Stimulated activated naive CD8-positive, alpha-beta T cell treated with anti-CD3 and anti-CD28 coated beads, Interleukin-15, Interleukin-2, amounts not matched to agents 100 U/mL and 50 U/mL, for 24 hours (primary cell): ENCODE measurements at regions not wholly inside any gene's neighbourhood (a gene's known extent, or its start where the extent isn't known, plus 50 kb on each side); places are given as distances from the start of the nearest gene placed in this dataset.

Experiments used
- ATAC-seq: fragments of 150-1000 bp; cut with Tn5 transposase; one replicate; pipeline ENCODE4 v1.10.0; 2021
- DNase-seq: peaks from one replicate; pipeline ENCODE4 v3.0.0; 2021

DNA sequence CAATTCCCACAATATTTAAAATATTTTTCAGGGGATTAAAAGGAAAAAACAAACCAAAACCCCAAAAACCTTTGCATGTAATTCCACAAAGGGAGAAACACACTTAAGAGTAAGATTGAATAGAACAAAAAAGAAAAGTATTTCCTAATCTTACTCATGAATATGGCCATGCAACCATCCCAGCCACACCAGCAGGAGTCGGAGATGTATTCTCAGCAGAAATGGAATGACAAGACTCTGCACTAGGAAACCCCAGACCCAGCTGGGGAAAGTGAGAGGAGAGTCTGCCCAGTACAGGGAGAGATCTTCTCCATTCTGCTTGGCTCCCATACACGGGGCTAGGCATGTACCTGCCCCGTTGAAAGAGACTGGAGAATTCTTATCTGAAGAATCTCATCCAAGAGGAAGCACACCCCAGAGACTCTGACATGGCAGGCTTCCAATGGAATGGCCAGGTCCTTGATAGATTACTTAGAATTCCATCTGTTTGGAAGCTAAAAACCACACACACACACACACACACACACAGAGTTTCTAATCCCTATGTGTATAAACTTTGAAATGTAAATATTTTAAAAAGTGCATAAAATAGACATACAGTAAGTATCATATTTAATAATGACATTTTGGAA is 118.8 kb downstream of the GADD45G start:
- ATAC-seq (no peak), DNase-seq (no peak)

DNA sequence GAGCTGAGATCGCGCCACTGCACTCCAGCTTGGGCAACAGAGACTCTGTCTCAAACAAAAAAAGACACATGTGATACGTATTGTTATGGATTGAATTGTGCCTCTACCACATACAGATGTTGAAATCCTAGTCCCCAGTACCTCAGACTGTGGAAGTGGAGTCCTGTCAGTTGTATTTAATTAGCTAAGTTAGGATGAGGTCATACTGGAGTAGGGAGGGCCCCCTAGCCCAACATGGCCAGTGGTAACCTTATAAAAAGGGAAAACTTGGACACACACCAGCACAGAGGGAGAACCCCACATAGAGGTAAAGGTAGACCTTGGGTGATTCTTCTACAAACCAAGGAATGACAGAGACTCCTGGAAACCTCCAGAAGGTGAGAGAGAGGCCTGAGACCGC is 119.8 kb downstream of the GADD45G start:
- DNase-seq (no peak), ATAC-seq (no peak)

DNA sequence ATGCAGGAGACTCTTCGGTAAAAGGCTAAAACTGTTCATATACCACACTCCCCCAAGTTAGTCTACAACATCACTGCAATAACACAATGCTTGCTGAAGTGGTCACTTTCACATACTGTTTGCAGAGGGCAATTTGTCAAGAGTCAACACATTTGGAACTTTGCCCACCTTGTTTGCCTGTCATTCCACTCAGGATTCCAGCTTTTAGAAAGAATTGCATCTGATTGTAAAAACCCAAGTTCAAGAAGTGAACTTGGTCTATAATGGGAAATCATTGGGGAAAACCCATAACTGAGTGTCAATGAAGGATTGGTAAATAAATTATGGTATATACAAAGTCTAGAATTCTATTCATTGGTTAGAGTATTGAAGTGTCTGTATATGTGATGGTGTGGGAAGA is 120.5 kb downstream of the GADD45G start:
- DNase-seq (no peak), ATAC-seq (no peak)

DNA sequence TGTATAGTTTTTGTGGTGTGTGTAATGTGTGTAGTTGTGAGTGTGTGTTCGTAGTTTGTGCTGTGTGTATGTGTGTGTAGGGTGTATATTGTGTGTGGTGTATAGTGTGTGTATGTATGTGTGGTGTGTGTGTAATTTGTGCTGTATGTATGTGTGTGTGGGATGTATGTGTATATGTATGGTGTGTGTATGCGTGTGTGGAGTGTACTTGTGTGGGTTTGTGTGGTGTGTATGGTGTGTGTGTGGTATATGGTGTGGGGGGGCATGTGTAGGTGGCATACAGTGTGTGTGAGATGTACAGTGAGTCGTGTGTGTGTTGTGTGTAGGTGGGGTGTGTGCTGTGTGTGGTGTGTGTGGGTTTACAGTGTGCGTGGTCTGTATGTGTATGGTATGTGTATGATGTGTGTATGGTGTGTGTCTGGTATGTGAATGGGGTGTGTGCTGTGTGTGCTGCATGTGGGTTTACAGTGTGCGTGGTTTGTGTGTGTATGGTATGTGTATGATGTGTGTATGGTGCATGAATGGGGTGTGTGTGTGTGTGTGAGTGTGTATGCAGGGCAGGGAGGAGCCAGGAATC is 125.2 kb downstream of the GADD45G start:
- ATAC-seq (no peak), DNase-seq (no peak)

DNA sequence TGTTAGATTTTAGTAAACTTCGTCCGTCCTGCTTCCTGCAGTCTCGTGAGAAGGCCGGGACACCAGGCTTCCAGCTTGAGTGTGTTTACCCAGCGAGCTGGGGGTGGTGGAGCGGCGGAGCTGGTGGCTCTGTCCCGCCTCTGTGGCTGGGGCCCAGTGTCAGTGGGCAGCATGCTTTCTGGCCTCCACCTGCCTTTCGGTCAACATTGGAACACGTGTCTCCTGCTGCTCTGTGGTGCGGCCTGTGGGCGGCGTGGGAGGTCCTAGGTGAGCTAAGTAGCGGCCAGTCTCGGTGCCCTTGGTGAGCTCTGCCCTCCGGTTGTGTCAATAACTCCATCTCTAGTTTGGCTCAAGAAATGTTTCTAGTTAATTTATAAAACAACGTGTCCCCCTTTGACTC is 125.9 kb downstream of the GADD45G start:
- DNase-seq (peak; percentile 15), ATAC-seq (no peak)

DNA sequence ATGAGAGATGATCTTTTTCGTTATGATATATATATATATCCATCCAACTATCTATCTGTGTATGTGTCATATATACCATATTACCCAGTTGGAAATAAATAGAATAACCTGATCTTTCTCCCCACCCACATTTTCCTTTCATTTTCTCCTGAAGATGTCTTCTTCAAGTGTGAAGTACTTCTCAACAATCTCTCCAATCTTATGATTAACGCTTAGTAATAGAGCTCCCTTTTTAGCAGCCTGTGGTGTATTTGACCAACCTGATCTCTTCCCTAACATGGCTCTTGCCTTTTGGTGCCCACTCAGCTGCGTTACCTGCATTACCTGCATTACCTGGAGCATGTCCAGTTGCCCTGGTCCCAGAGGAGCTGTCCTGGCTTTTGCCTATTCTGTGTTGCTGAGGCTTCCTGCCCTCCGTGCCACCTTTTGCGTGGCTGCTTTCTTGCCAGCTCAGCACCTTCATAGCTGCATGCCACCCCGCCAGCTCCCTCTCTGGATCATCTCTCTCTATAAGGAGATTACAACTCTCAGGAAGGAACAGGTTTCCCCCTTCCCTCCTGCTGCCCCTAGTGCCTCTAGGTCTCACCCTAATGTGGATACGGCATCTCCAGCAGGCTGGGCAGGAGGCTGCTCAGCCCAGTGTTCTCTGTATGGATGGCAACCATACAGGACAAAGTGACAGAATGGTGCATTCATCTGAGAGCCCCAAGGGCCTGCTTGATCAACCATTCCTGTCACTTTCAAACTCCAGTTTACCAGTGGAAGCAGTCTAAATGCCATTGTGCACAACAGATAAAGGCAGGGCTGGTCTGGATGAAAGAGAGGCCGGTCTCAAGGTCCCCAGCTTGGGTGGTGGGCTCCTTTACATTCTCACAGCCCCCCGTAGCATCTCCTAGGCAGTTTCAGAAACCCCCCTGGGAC is 126.7 kb downstream of the GADD45G start:
- peak; percentile 69 for ATAC-seq

DNA sequence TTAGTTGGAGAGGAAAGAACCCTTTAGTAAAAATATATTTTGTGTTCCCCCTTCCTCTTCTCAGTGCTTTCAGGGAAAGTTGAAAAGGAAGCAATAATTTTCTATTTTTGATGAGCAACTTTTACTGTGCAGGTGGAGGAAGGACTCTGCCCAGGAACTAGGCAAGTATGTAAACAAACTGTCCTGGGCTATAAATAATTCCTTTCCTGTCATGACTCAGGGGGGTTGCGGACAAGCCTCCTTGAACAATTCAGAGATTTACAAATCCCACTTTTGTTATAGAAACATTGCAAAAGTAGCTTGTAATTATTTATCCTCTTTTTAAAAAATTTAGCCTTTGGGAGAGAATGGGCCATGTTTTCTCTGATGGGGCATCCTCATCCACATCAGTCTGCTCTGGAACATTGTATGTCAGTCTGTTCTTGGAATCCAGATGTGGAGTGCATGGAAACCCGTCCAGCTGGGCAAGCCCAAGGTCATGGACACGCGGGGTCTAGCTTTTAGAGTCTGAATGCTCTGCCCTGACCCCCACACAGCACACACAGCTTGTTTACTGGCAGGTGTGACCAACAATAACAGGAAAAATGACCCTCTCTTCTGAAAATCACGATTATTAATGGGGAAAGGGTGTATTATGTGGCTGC is 127.6 kb downstream of the GADD45G start:
- ATAC-seq: no peak
- no peak for DNase-seq

More for the DNA sequence above, 126.7 kb downstream of the GADD45G start:
- DNase-seq: no peak

DNA sequence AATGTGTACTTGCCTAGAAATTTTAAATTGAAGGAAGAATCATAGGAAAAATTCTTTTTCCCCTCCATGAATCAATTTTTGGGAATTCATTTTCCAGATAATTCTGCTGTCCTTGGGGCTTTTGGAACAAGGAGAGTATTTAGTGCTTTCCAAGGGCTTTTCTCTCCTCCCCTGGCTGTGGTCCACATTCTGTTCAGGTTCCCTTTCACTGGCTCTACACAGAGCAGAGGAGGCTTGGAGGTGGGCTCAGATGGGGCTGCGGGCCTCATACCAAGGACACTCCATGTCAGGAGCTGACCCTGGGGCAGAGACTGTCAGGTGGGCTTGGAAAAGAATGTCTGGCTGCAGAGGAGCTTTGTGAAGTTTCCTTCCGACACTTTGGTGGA is 128.1 kb downstream of the GADD45G start:
- ATAC-seq: no peak
- no peak for DNase-seq

DNA sequence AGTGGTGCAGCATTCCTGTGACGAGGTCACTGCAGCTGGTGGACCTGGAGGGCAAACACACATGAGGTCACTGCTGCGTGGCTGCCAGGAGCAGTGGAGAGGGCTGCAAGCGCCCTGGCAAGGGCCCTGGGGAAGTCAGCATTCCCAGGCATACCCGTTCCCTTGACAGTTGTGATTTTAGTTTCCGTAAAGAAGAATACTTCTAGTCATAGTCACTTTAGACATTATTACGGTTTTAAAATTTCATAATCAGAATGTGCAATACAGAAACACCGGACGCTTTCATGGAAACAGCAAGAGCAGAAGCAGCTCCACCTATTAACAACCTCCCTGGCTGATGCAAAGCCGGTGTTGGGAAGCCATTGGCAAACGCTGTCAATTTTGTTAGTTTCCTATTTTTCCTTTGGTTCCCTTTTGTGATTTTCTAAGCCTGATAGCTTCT is 129.8 kb downstream of the GADD45G start:
- DNase-seq: no peak
- ATAC-seq: no peak

DNA sequence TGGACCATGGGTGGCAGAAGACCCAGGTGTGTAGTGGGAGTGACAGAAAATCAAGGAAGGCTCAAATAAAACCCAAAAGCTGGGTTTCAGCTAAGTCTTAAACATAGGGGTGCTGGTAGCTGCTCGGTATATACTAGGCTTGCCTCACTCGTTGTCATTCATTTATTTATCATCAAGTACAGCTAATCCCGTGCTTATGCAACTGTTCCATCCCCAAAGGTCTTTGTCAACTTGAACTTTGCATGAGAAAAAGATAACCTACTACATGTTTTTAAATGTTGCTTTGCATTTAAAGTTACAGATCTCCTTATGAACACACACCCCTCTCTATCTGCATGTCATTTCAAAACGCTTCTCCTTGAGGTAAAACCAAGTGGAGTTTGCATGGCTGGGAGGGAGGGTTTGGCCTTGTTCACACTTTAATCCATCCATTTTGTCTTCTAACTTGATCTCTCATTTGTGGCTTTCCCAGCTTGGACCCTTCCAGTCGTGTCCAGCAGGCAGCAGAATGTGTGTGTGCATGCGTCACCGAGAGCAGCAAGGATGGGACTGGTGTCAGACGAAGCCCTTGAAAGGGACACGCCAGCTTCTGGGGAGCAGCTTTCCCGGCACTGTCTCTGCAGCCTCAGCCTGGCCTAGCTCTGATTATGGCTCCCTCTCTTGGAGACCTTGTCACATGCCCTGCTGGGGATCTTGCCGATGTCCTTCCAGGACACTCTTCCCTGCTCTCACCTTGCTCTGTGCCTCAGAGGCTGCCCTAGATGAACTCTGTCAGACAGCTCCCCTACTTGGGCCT is 133.5 kb downstream of the GADD45G start:
- ATAC-seq (no peak), DNase-seq (no peak)

DNA sequence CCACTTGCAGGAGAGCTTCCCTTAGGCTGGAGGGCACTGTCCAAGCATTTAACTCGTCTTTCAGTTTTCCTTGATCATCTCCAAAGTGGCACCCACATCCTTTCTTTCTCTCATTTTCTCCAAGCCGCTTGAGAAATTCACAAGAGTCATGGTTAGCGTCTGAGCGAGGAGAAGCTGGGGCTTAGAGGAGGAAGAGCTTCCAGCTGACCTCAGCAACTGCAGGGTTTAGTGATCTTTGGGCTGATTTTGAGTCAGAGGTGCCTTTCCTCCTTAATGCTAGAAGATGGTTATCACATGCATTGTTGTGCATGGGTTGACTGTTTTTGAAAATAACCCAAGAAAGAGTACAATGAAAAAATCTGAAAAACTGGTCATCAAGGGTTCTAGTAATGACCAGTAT is 134.7 kb downstream of the GADD45G start:
- ATAC-seq: peak; percentile 25
- no peak for DNase-seq

DNA sequence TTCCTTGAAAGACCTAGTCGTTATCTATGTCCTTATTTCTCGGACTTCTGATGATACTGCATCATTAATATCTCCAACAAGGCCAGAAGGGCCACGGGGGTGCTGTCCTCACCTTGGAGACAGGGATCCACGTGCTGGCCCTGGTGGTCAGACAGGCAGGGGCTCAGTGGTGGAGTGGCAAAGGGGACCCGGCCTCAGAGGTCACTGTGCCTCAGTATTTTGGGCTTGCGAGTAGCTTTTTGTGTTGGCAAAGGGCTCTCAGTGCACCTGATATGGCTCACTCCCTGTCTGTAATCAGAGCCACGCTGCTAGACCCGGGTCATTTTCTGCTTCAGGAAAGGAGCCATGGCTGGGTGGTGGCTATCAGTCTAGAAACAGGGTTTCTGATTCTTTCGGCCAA is 135.1 kb downstream of the GADD45G start:
- DNase-seq (no peak), ATAC-seq (no peak)

DNA sequence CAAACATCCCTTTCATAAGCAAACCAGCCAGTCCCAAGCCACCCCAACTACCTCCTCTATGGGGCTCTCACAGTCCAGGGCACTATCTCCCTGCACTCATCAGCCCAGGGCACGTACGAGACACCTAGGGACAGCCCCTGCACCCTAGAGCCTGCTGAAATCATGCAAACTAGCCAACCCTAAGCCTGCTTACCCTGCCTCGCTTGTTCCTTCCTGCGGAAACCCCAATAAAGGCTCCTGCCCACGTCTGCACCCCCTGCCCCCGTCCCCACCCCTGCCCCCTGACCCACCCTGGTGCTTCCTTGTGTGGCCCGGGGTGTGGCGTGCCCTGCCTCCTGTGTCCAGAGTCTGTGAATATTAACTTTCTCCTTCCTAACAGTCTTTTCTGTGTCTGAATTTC is 135.9 kb downstream of the GADD45G start:
- ATAC-seq (peak; percentile 81), DNase-seq (peak; percentile 56)

DNA sequence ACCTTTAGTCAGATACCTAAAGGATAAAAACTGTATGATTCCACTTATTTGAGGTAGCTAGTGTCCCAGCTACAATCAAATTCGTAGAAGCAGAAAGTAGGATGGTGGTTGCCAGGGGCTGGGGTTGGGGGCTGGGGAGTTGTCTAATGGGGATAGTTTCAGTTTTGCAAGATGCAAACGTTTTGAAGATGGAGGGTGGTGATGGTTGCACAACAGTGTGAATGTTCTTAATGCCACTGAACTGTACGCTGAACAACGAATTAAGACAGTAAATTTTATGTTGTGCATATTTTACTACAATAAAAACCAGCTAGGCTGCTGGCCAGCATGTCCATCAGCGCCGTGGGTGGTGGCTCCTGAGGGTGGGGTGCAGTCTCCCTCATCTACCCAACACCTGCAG is 137.8 kb downstream of the GADD45G start:
- no peak for ATAC-seq

DNA sequence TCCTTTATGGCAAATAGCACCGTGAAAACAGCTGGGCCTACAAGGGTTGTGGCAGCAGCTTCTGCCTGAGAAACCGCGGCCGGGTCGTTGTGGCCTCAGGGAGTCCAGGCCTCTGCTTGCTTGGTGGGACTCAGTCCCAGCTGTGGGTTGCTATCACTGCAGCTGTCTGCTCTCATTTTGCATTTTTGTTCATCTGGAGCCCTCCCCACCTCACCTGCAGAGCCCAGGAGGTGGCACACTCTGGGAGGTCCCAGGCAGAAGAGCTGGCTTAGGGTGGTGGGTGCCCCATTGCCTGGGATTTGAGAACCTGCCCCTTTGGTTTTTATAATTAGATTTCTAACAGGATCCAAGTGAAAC is 138.4 kb downstream of the GADD45G start:
- ATAC-seq: peak; percentile 16
- DNase-seq: peak; percentile 40

More for the DNA sequence above, 137.8 kb downstream of the GADD45G start:
- no peak for DNase-seq

DNA sequence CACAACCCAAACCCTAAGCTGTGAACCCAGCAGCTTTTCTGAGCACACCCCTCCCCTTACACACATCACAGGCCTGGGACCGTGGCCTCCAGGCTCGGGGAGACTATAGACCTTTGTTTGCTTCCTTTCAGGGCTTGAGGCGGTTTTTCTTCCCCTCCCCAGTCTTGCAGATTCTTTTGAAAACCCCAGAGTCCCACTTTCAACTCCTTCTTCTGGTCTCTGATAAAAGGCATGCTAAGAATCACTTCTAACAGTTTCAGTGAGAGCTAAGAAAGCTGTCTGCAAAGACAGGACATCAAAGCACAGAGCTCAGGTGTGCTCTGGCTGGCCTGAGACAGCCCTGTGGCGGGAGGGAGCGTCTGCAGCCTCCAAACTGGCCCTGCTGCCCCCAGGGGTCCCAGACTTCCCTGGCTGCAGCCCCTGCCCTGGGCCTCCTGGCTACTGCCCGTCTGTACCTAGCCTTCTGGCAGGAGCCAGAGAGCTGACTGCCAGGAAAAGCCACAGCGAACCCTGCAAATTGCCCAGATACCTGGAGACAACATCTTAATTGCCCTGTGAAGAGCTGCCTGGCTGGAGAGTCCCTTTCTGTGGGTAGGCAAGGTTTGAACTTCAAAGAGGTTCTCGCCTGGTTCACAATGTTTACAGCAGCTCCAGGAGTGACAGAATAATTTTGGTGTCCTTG is 138.9 kb downstream of the GADD45G start:
- no peak for DNase-seq
- ATAC-seq: peak; percentile 57

DNA sequence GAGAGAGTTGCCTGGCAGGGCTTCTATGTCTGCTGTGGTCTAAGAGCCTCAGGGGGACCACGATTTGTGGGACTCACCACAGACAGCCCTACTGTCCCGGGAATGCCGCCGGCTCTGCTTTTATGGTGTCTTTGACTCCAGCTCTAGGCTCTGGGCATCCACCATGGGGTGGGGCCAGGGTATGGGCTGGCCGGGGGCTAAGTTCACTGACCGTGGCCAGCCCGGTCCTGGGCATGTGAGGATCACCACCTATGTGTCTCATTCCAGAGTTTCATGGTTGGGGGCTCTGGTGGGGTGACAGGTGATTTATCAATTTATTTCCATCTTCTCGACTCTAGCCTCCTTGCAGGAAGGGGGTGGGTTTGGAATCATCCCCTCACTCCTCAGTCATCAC is 139.4 kb downstream of the GADD45G start:
- DNase-seq (no peak), ATAC-seq (no peak)

DNA sequence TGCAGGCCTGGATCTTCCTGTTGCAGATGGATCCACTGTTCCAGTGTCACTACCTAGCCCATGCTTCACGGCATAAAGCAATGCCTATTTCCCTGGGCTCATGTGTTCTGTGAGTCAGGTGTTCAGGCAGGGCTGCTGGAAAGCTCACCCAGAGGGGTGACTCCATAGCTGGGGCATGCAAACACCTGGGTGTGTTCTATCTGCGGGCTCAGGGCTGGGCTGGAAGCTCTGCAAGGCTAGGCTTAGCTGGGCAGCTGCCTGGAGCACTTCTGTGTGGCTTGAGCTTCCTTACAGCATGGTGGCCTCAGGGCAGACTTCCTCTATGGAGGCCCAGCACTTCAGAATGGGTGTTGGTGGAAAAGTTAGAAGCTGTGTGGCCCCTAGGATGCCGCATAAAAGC is 139.9 kb downstream of the GADD45G start:
- DNase-seq: no peak
- ATAC-seq: no peak

DNA sequence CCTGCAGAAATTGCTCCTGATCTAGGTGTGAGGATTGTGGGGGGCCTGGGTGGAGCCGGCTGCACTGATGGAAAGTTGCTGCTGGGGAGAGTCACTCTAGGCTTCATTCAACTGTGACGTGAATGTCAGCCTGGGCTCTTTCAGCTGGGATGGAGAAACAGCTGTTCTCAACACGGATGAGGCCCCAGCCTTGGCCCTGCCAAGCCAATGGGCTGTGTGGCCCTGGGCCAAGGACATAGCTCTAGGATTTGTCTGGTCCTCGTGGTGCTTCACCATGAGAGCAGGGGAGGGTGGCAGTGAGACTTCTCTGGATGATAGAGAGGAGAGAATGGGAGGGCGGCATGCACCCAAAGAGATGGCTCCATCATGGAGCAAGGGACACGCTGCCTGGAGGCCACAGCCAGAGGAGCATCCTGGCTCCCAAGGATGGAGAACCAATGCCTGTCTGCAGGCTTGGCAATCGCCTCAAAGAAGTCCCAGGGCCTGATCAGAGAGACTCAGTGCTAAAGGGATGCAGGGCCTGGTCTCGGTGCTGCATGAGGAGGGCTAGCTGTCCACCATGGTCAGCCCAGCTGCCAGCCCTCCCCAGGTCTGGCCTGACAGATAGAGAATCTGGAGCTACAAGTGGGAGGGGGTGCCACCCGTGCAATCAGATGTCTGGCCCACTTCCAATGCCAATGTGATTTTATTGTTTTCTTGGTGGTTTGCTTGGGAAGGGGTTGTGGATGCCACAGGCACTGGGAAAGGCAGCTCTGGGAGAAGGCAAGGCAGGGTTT is 141.0 kb downstream of the GADD45G start:
- ATAC-seq (no peak), DNase-seq (no peak)

DNA sequence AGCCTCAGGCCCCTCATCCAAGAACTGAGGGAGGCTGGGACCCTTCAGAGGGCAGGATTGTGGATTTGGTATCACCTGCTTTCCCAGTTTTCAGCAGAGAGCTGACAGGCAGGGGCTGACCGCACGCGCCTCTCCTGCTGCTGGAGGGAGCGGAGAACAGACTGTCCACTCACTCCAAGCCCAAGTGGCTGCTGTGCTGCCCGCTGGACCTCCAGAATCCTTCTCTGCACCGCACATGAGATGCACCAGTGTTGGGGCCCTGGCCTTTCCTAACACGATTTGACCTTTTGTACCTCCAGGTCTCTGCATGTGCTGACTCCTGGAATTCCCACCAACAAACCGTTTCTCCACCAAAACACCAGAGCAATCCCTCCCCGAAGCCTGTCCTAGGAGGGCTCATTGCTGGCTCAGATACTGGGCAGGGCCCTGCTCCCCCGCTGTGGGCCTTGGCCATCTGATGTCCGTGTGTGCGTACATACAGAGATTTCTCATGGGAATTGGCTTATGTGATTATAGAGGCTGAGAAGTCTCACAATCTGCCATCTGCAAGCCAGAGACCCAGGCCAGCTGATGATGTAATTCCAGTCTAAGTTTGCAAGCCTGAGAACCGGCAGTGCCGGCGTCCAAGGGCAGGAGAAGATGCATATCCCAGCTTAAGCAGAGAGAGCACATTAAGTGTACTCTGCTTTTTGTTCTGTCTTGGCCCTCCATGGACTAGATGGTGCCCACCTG is 141.7 kb downstream of the GADD45G start:
- no peak for DNase-seq

More for the DNA sequence above, 141.7 kb downstream of the GADD45G start:
- no peak for ATAC-seq
